Liver (tissue), 3 donors: ENCODE measurements at regions not wholly inside any gene's neighbourhood (a gene's known extent, or its start where the extent isn't known, plus 50 kb on each side); places are given as distances from the start of the nearest gene placed in this dataset.

ENCODE experiments used
- ATF3 ChIP-seq: IDR thresholded peaks from 2 replicates; pipeline ENCODE4 v1.6.1; 2016; ENCODE audit warnings: antibody characterized with exemption
- CTCF ChIP-seq: fragments of 150-350 bp; IDR thresholded peaks from 2 replicates; pipeline ENCODE4 v1.5.1; 2017; ENCODE audit warnings: improper control_type of control experiment, low read depth, low read length; ENCODE audit not compliant: missing input control
- EGR1 ChIP-seq, 2 donors: IDR thresholded peaks; 2 replicates each; pipeline ENCODE4 v1.6.1; 2016 to 2018; ENCODE audit warnings: antibody characterized with exemption in 2 of 2, low read depth in 2 of 2
- FOXA1 ChIP-seq: IDR thresholded peaks from 2 replicates; pipeline ENCODE4 v1.6.1; 2016; ENCODE audit warnings: antibody characterized with exemption
- FOXA2 ChIP-seq: IDR thresholded peaks from 2 replicates; pipeline ENCODE4 v1.6.1; 2016; ENCODE audit warnings: antibody characterized with exemption
- GABPA ChIP-seq, 2 donors: IDR thresholded peaks in 1 of 2; conservative IDR thresholded peaks in 1 of 2; 2 replicates each; pipeline ENCODE4 v1.6.1; 2016; ENCODE audit warnings: antibody characterized with exemption in 2 of 2, mild to moderate bottlenecking in 1 of 2, moderate library complexity in 1 of 2
- NR2F2 ChIP-seq: IDR thresholded peaks from 2 replicates; pipeline ENCODE4 v1.6.1; 2016; ENCODE audit warnings: antibody characterized with exemption
- RAD21 ChIP-seq, 2 donors: IDR thresholded peaks; 2 replicates each; pipeline ENCODE4 v1.6.1; 2016; ENCODE audit warnings: antibody characterized with exemption in 2 of 2, mild to moderate bottlenecking in 2 of 2
- REST ChIP-seq: IDR thresholded peaks from 2 replicates; pipeline ENCODE4 v1.6.1; 2016; ENCODE audit warnings: antibody characterized with exemption, mild to moderate bottlenecking
- SP1 ChIP-seq: IDR thresholded peaks from 2 replicates; pipeline ENCODE4 v1.6.1; 2018; ENCODE audit warnings: antibody characterized with exemption, mild to moderate bottlenecking
- TAF1 ChIP-seq: conservative IDR thresholded peaks from 2 replicates; pipeline ENCODE4 v1.6.1; 2016; ENCODE audit warnings: antibody characterized with exemption, mild to moderate bottlenecking
- YY1 ChIP-seq: IDR thresholded peaks from 2 replicates; pipeline ENCODE4 v1.6.1; 2016; ENCODE audit warnings: antibody characterized with exemption, mild to moderate bottlenecking
- ZBTB33 ChIP-seq: IDR thresholded peaks from 2 replicates; pipeline ENCODE4 v1.6.1; 2016; ENCODE audit warnings: antibody characterized with exemption
- donor health status: healthy.
- donor health status: healthy.

- TF ChIP-seq EGR1 (IDR thresholded peaks at IDR 0.05; ENCODE audit: low read depth in 2 of 2) (no peak), CTCF (no peak), RAD21 (IDR thresholded peaks at IDR 0.05) (no peak), GABPA (IDR thresholded peaks at IDR 0.05 in 1 of 2, conservative IDR thresholded peaks at IDR 0.05 in 1 of 2) (no peak), ZBTB33 (no peak), FOXA2 (no peak), ATF3 (no peak), TAF1 (no peak), NR2F2 (no peak), REST (no peak), YY1 (no peak), FOXA1 (no peak), SP1 (no peak)
These were observed 210.6 kb upstream of the KCNJ16 start for GRCh38 chr17:69864462-69864861.
